GM23338 (cell line): ENCODE measurements at regions not wholly inside any gene's neighbourhood (a gene's known extent, or its start where the extent isn't known, plus 50 kb on each side); places are given as distances from the start of the nearest gene placed in this dataset.

ENCODE experiments used
- CREB1 ChIP-seq: fragments of 250-450 bp; sonication (Bioruptor Pico); IDR thresholded peaks from 2 replicates; pipeline ENCODE4 v1.5.0; 2020; ENCODE audit warnings: low read depth, mild to moderate bottlenecking, moderate library complexity
- EZH2 ChIP-seq: fragments of 200-600 bp; sonication (generic); IDR thresholded peaks from one replicate; pipeline ENCODE4 v1.8.0; 2017; ENCODE audit warnings: antibody characterized with exemption, mild to moderate bottlenecking, low read depth; ENCODE audit not compliant: unreplicated experiment
- ZNF114 ChIP-seq: fragments of 250-450 bp; sonication (Bioruptor Pico); IDR thresholded peaks from 2 replicates; pipeline ENCODE4 v1.5.0; 2020; ENCODE audit warnings: mild to moderate bottlenecking, moderate library complexity
- ZNF462 ChIP-seq: fragments of 250-450 bp; sonication (Bioruptor Pico); IDR thresholded peaks from 2 replicates; pipeline ENCODE4 v1.5.0; 2020; ENCODE audit warnings: mild to moderate bottlenecking, moderate library complexity
- TF ChIP-seq, protein P1 (sequence below): IDR thresholded peaks from one replicate; pipeline ENCODE4 v1.6.1; 2018; ENCODE audit warnings: antibody characterized with exemption; ENCODE audit not compliant: unreplicated experiment
- TF ChIP-seq, protein P2 (sequence below), 2 experiments: fragments of 200-600 bp in 1 of 2; sonication (generic) in 1 of 2; conservative IDR thresholded peaks; 2 replicates each; pipeline versions ENCODE4 v1.5.1 to v1.6.1; 2016 to 2017; ENCODE audit warnings: antibody characterized with exemption in 2 of 2, low read depth in 2 of 2, mild to moderate bottlenecking in 2 of 2, moderate library complexity in 1 of 2

DNA sequence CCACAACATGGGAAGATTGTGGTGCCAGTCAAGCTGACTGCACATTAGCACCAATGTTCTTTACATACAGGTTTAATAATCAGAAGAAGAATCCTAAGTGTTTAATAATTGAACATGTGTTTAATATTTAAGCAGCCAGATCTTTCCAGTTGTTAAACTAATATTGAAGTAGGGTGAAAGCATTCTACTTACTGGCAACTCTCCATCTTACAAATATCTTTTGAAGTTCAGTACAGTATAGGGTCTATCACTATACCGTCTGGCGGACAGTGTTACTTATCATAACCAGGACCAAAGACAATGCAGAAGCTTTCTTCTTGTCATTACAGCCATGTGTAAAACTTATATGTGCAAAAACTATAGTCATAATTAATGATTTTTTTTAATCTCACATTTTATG lies 376.4 kb downstream of the CNTN6 start (continued):
- TF ChIP-seq ZNF462 (no peak), ZNF114 (no peak), CREB1 (CRISPR knock-in tag) (no peak), EZH2 (no peak)
- TF ChIP-seq, protein P1, sequence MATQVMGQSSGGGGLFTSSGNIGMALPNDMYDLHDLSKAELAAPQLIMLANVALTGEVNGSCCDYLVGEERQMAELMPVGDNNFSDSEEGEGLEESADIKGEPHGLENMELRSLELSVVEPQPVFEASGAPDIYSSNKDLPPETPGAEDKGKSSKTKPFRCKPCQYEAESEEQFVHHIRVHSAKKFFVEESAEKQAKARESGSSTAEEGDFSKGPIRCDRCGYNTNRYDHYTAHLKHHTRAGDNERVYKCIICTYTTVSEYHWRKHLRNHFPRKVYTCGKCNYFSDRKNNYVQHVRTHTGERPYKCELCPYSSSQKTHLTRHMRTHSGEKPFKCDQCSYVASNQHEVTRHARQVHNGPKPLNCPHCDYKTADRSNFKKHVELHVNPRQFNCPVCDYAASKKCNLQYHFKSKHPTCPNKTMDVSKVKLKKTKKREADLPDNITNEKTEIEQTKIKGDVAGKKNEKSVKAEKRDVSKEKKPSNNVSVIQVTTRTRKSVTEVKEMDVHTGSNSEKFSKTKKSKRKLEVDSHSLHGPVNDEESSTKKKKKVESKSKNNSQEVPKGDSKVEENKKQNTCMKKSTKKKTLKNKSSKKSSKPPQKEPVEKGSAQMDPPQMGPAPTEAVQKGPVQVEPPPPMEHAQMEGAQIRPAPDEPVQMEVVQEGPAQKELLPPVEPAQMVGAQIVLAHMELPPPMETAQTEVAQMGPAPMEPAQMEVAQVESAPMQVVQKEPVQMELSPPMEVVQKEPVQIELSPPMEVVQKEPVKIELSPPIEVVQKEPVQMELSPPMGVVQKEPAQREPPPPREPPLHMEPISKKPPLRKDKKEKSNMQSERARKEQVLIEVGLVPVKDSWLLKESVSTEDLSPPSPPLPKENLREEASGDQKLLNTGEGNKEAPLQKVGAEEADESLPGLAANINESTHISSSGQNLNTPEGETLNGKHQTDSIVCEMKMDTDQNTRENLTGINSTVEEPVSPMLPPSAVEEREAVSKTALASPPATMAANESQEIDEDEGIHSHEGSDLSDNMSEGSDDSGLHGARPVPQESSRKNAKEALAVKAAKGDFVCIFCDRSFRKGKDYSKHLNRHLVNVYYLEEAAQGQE = no peak
- TF ChIP-seq, protein P2, sequence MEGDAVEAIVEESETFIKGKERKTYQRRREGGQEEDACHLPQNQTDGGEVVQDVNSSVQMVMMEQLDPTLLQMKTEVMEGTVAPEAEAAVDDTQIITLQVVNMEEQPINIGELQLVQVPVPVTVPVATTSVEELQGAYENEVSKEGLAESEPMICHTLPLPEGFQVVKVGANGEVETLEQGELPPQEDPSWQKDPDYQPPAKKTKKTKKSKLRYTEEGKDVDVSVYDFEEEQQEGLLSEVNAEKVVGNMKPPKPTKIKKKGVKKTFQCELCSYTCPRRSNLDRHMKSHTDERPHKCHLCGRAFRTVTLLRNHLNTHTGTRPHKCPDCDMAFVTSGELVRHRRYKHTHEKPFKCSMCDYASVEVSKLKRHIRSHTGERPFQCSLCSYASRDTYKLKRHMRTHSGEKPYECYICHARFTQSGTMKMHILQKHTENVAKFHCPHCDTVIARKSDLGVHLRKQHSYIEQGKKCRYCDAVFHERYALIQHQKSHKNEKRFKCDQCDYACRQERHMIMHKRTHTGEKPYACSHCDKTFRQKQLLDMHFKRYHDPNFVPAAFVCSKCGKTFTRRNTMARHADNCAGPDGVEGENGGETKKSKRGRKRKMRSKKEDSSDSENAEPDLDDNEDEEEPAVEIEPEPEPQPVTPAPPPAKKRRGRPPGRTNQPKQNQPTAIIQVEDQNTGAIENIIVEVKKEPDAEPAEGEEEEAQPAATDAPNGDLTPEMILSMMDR (conservative IDR thresholded peaks at IDR 0.05; ENCODE audit: low read depth in 2 of 2) = no peak
